ENCODE measurements at regions not wholly inside any gene's neighbourhood (a gene's known extent, or its start where the extent isn't known, plus 50 kb on each side); places are given as distances from the start of the nearest gene placed in this dataset.

DNA sequence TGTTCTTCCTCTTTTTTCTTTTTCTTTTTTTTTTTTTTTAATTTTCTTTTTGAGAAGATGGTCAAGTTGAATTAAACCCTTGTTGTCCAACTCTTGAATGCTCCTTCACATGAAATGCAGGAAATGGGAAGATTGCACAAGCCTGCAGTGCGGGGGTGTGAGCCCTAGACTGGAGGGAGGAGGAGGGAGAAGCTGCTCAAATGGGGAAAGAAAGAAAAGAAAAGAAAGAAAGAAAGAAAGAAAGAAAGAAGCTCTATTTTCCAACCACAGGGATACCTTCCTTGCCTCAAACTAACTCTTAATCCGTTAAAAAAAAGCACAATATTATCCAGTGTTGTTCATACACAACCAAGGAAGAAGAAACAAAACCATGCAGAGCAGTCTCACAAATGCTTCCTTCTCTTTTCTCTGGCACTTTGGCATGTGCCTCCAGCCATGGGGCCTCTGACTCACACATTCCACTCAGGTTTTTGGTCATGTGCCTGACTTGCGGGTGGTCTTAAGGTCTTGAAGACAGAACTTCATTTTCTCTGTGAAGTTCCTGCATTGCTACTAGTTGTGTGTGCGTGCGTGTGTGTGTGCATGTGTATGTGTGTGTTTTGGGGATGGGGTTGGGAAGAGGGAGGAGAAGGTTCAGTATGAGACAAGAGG is 276.1 kb downstream of the RPS6KC1 start:
- TF ChIP-seq, protein P1, sequence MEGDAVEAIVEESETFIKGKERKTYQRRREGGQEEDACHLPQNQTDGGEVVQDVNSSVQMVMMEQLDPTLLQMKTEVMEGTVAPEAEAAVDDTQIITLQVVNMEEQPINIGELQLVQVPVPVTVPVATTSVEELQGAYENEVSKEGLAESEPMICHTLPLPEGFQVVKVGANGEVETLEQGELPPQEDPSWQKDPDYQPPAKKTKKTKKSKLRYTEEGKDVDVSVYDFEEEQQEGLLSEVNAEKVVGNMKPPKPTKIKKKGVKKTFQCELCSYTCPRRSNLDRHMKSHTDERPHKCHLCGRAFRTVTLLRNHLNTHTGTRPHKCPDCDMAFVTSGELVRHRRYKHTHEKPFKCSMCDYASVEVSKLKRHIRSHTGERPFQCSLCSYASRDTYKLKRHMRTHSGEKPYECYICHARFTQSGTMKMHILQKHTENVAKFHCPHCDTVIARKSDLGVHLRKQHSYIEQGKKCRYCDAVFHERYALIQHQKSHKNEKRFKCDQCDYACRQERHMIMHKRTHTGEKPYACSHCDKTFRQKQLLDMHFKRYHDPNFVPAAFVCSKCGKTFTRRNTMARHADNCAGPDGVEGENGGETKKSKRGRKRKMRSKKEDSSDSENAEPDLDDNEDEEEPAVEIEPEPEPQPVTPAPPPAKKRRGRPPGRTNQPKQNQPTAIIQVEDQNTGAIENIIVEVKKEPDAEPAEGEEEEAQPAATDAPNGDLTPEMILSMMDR (IDR thresholded peaks at IDR 0.05), result no peak
- TF ChIP-seq POLR2A (IDR thresholded peaks at IDR 0.05), result no peak
